GM23338 (cell line): ENCODE measurements at regions not wholly inside any gene's neighbourhood (a gene's known extent, or its start where the extent isn't known, plus 50 kb on each side); places are given as distances from the start of the nearest gene placed in this dataset.
A peak's percentile ranks its signal among the peaks of the same experiment; 100 is the strongest.

Experiments
- ATAC-seq: fragments of 200-7000 bp; cut with Tn5 transposase; 3 replicates; pipeline ENCODE4 v1.9.1; 2020
- DNase-seq: peaks from one replicate; pipeline ENCODE4 v3.0.0-alpha.2; 2015; ENCODE audit warnings: low spot score
- H2AFZ ChIP-seq: fragments of 200-600 bp; sonication (generic); 2 replicates; pipeline ENCODE4 v1.8.0; 2016; ENCODE audit warnings: antibody characterized with exemption, mild to moderate bottlenecking, moderate library complexity
- H3F3A ChIP-seq: fragments of 200-600 bp; sonication (generic); replicated peaks from 2 replicates; pipeline ENCODE4 v1.8.0; 2017; ENCODE audit warnings: antibody characterized with exemption, mixed run types, low read depth
- H3K27ac ChIP-seq: fragments of 200-600 bp; sonication (generic); 2 replicates; pipeline ENCODE4 v1.6.1; 2016; ENCODE audit warnings: low read depth
- H3K27me3 ChIP-seq: fragments of 200-600 bp; sonication (generic); 2 replicates; pipeline ENCODE4 v1.8.0; 2016; ENCODE audit warnings: mild to moderate bottlenecking, mixed run types, moderate library complexity; ENCODE audit not compliant: insufficient read depth
- H3K36me3 ChIP-seq: fragments of 200-600 bp; sonication (generic); 2 replicates; pipeline ENCODE4 v1.8.0; 2016; ENCODE audit warnings: mild to moderate bottlenecking; ENCODE audit not compliant: insufficient read depth
- H3K4me1 ChIP-seq: fragments of 200-600 bp; sonication (generic); 2 replicates; pipeline ENCODE4 v1.8.0; 2016; ENCODE audit warnings: mild to moderate bottlenecking, moderate library complexity; ENCODE audit not compliant: insufficient read depth
- H3K4me2 ChIP-seq: fragments of 200-600 bp; sonication (generic); 2 replicates; pipeline ENCODE4 v1.7.1; 2017; ENCODE audit warnings: mixed run types
- H3K4me3 ChIP-seq: fragments of 200-600 bp; sonication (generic); 2 replicates; pipeline ENCODE4 v1.6.1; 2016; ENCODE audit warnings: mixed run types
- H3K79me2 ChIP-seq: fragments of 200-600 bp; sonication (generic); replicated peaks from 2 replicates; pipeline ENCODE4 v1.8.0; 2017; ENCODE audit warnings: mild to moderate bottlenecking; ENCODE audit not compliant: insufficient read depth
- H3K9me2 ChIP-seq: fragments of 200-600 bp; sonication (generic); 2 replicates; pipeline ENCODE4 v1.8.0; 2017; ENCODE audit not compliant: insufficient read depth
- H4K20me1 ChIP-seq: fragments of 200-600 bp; sonication (generic); replicated peaks from 2 replicates; pipeline ENCODE4 v1.8.0; 2017; ENCODE audit warnings: mild to moderate bottlenecking; ENCODE audit not compliant: insufficient read depth
- H3K27ac Mint-ChIP-seq: 2 replicates; pipeline ENCODE4 v1.8.0; 2020; ENCODE audit warnings: inconsistent platforms, mild to moderate bottlenecking, moderate library complexity, mixed read lengths
- H3K27me3 Mint-ChIP-seq: 3 replicates; pipeline ENCODE4 v1.8.0; 2022; ENCODE audit warnings: low read depth, mild to moderate bottlenecking, moderate library complexity, mixed read lengths, inconsistent platforms; ENCODE audit not compliant: insufficient read depth, poor library complexity
- H3K36me3 Mint-ChIP-seq: 3 replicates; pipeline ENCODE4 v1.8.0; 2021; ENCODE audit warnings: low read depth, mild to moderate bottlenecking, inconsistent platforms, moderate library complexity, mixed read lengths
- H3K4me1 Mint-ChIP-seq: 3 replicates; pipeline ENCODE4 v1.8.0; 2020; ENCODE audit warnings: mild to moderate bottlenecking, inconsistent platforms, mixed read lengths
- H3K4me3 Mint-ChIP-seq: 3 replicates; pipeline ENCODE4 v1.8.0; 2021; ENCODE audit warnings: moderate library complexity, mild to moderate bottlenecking, inconsistent platforms, mixed read lengths
- H3K9me3 Mint-ChIP-seq: 3 replicates; pipeline ENCODE4 v1.8.0; 2020; ENCODE audit warnings: moderate library complexity, mild to moderate bottlenecking, inconsistent platforms, mixed read lengths
- CREB1 ChIP-seq: fragments of 250-450 bp; sonication (Bioruptor Pico); IDR thresholded peaks from 2 replicates; pipeline ENCODE4 v1.5.0; 2020; ENCODE audit warnings: low read depth, mild to moderate bottlenecking, moderate library complexity
- ETS1 ChIP-seq: IDR thresholded peaks from 2 replicates; pipeline ENCODE4 v1.6.1; 2016; ENCODE audit warnings: antibody characterized with exemption
- EZH2 ChIP-seq: fragments of 200-600 bp; sonication (generic); IDR thresholded peaks from one replicate; pipeline ENCODE4 v1.8.0; 2017; ENCODE audit warnings: antibody characterized with exemption, mild to moderate bottlenecking, low read depth; ENCODE audit not compliant: unreplicated experiment
- EZH2phosphoT487 ChIP-seq: fragments of 200-600 bp; sonication (generic); IDR thresholded peaks from one replicate; pipeline ENCODE4 v1.8.1; 2018; ENCODE audit warnings: antibody characterized with exemption; ENCODE audit not compliant: unreplicated experiment
- JUNB ChIP-seq: IDR thresholded peaks from one replicate; pipeline ENCODE4 v1.6.1; 2016; ENCODE audit warnings: antibody characterized with exemption; ENCODE audit not compliant: unreplicated experiment
- NANOG ChIP-seq: IDR thresholded peaks from 2 replicates; pipeline ENCODE4 v1.6.1; 2016; ENCODE audit warnings: antibody characterized with exemption, borderline replicate concordance
- POLR2AphosphoS5 ChIP-seq: IDR thresholded peaks from 2 replicates; pipeline ENCODE4 v1.6.1; 2016; ENCODE audit warnings: antibody characterized with exemption, low read depth
- REST ChIP-seq: IDR thresholded peaks from one replicate; pipeline ENCODE4 v1.6.1; 2018; ENCODE audit warnings: antibody characterized with exemption; ENCODE audit not compliant: unreplicated experiment
- ZNF114 ChIP-seq: fragments of 250-450 bp; sonication (Bioruptor Pico); IDR thresholded peaks from 2 replicates; pipeline ENCODE4 v1.5.0; 2020; ENCODE audit warnings: mild to moderate bottlenecking, moderate library complexity
- ZNF462 ChIP-seq: fragments of 250-450 bp; sonication (Bioruptor Pico); IDR thresholded peaks from 2 replicates; pipeline ENCODE4 v1.5.0; 2020; ENCODE audit warnings: mild to moderate bottlenecking, moderate library complexity

GRCh38 chr7:10120936-10121335 lies 852.7 kb upstream of the PHF14 start (continued):
- TF ChIP-seq ZNF462 (no peak), CREB1 (no peak), POLR2AphosphoS5 (no peak), ETS1 (no peak), EZH2phosphoT487 (no peak), JUNB (no peak), ZNF114 (CRISPR knock-in tag) (no peak), EZH2 (no peak), NANOG (no peak)

- no peak overlapping the region for H3K4me3 ChIP-seq
- H3K36me3 ChIP-seq = no peaks in the 10 kb centered on the region
- no peak for TF ChIP-seq EZH2
- no peak for TF ChIP-seq CREB1
- no peak for TF ChIP-seq ETS1
- TF ChIP-seq EZH2phosphoT487 = no peak
- no peak for TF ChIP-seq ZNF114 (CRISPR knock-in tag)
- TF ChIP-seq REST = no peak
- H3K4me1 ChIP-seq = peaks cover 23% of the 10 kb centered on the region
- no peaks in the 10 kb centered on the region for H4K20me1 ChIP-seq
- peaks cover 21% of the 10 kb centered on the region for H3K4me1 Mint-ChIP-seq
- no peaks in the 10 kb centered on the region for H3K9me3 Mint-ChIP-seq
- H3K4me3 Mint-ChIP-seq = no peak overlapping the region
- 0 out of 2 replicates have a peak overlapping the region, but pooled peaks have one; percentile 12 for H3K27ac ChIP-seq
- H3K36me3 Mint-ChIP-seq = no peaks in the 10 kb centered on the region
- no peak overlapping the region; the same call in 1 of the 2 replicates for H3K4me2 ChIP-seq
- DNase-seq = peak; percentile 2
- peak overlapping the region; percentile 40 for H2AFZ ChIP-seq
- no peaks in the 10 kb centered on the region for H3K9me2 ChIP-seq
- no peaks in the 10 kb centered on the region for H3K27me3 Mint-ChIP-seq
- H3K27me3 ChIP-seq = no peaks in the 10 kb centered on the region
- ATAC-seq = peak; percentile 38; the same call in 2 of the 3 replicates
- no peaks in the 10 kb centered on the region for H3K79me2 ChIP-seq
- H3F3A ChIP-seq = no peaks in the 10 kb centered on the region
- no peak overlapping the region for H3K27ac Mint-ChIP-seq
Measured at GRCh38 chr7:10121631-10122030, 852.0 kb upstream of the PHF14 start.
